ENCODE measurements at regions not wholly inside any gene's neighbourhood (a gene's known extent, or its start where the extent isn't known, plus 50 kb on each side); places are given as distances from the start of the nearest gene placed in this dataset.
"Not testable (repeated sequence)": the region's sequence is repeated elsewhere in the genome, so short reads cannot be mapped to it uniquely, and the experiment has no call there.

DNA sequence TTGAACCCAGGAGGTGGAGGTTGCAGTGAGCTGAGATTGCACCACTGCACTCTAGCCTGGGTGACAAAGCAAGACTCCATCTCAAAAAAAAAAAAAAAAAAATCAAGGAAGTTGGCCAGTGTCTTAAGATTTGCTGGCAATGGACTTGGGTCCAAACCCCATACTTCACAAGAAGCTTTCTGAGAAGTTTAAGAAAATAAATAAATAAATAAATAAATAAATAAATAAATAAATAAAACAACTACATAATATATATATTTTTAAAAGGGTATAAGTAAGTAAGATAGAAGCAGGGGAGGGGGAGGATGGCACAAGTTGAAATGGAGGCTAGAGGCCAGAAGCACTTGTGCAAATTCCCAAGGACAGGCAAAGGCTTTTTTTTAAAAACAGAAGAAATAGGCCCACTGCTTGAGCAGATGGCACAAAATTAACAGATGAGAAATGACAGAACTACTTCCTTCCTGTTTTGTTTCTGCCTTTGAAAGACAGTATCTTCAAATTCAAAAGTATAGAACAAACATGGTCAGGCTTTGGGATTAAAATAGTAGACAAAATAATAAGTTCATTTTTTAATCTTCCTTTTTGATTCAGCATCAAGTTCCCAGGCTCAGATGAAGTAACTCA, 287.7 kb downstream of the ALDH8A1 start:
- in situ Hi-C loops (cut with HindIII; ENCODE audit: low pct_ligation_motif_present, low sequenced_read_pairs), result no loop called here
- TF ChIP-seq, protein P1, sequence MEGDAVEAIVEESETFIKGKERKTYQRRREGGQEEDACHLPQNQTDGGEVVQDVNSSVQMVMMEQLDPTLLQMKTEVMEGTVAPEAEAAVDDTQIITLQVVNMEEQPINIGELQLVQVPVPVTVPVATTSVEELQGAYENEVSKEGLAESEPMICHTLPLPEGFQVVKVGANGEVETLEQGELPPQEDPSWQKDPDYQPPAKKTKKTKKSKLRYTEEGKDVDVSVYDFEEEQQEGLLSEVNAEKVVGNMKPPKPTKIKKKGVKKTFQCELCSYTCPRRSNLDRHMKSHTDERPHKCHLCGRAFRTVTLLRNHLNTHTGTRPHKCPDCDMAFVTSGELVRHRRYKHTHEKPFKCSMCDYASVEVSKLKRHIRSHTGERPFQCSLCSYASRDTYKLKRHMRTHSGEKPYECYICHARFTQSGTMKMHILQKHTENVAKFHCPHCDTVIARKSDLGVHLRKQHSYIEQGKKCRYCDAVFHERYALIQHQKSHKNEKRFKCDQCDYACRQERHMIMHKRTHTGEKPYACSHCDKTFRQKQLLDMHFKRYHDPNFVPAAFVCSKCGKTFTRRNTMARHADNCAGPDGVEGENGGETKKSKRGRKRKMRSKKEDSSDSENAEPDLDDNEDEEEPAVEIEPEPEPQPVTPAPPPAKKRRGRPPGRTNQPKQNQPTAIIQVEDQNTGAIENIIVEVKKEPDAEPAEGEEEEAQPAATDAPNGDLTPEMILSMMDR (IDR thresholded peaks at IDR 0.05; ENCODE audit: low read depth, low read length, missing control alignments), result no peak
- Histone ChIP-seq H3K4me3 (ENCODE audit: low read depth, low read length) (no peak overlapping the region), H3K27ac (no peak overlapping the region), H3K36me3 (replicated peaks) (no peaks in the 10 kb centered on the region), H3K27me3 (replicated peaks) (no peaks in the 10 kb centered on the region)
- DNase-seq, result no peak

DNA sequence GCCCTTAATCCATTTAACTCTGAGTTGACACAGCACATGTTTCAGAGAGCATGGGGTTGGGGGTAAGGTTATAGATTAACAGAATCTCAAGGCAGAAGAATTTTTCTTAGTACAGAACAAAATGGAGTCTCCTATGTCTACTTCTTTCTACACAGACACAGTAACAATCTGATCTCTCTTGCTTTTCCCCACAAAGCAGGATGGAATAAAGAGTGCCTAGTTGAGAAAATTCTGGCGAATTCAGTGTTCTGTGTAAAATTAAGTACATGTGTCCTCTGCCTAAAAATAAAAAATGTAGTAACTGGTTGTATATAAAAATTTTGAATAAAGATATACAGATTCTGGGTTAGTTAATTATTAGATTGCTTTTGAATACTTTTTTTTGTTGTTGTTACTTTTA, 290.0 kb downstream of the ALDH8A1 start:
- H3K4me3 ChIP-seq (ENCODE audit: low read depth, low read length); DNase-seq; H3K27ac ChIP-seq; in situ Hi-C loops (cut with HindIII; ENCODE audit: low pct_ligation_motif_present, low sequenced_read_pairs); H3K36me3 ChIP-seq (replicated peaks); H3K27me3 ChIP-seq (replicated peaks): not testable (repeated sequence)

DNA sequence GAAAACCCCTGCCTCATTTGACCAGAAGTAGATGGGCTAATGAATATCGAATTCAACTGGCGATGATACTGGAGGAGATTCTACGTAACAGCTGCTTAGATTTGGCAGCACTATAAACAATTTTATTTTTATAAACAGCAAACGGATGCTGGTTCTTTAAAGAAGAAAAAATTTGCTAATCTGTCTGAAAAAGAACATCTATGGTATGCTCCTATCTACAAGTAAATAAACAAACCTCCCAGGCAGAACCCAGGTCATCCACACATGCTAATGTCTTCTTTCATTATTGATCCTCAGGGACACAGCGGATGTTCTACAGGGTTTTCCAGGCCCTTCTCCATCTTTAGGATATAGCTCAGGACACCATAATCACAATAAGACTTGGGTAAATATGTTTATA, 291.3 kb downstream of the ALDH8A1 start:
- TF ChIP-seq, protein P1 (IDR thresholded peaks at IDR 0.05; ENCODE audit: low read depth, low read length, missing control alignments), result no peak
- no peaks in the 10 kb centered on the region for H3K36me3 ChIP-seq (replicated peaks)
- in situ Hi-C loops (cut with HindIII; ENCODE audit: low pct_ligation_motif_present, low sequenced_read_pairs), result no loop called here
- no peak overlapping the region for H3K27ac ChIP-seq
- H3K4me3 ChIP-seq (ENCODE audit: low read depth, low read length), result no peak overlapping the region
- no peaks in the 10 kb centered on the region for H3K27me3 ChIP-seq (replicated peaks)
- no peak for DNase-seq

DNA sequence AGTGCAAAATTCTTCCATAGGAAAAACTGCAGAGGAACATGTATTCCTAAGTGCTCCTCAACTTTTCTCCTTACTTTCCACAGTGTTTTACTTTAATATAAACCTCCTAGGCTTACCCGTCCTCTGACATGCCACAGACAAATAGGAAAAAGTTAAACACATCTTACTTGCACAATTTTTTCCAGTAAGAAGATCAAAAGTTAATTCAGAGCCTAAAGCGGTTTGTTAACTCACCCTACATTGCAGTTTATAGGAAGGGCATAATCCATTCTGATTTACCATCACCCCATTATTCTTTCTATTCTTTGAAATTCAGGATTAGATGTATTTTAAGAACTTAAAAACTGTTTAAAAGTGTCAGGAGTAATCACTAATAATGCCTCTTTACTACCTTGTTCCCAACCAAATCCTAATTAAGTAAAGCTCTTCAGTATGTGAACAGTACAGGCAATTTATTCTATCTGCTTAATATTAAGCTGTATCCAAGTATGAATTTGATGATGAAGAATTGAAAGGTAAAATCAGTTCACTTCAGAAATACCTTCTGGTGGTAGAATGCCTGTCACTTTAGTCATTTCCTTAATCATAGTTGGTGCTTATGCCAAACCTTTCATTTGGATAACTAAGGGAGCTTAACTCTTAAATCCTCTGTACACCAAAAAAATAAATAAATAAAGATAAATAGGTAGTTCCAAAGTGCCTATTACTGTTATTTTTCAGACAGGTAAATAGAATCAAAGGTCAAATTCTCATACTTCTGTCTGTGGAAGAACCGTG, 292.0 kb downstream of the ALDH8A1 start:
- in situ Hi-C loops (cut with HindIII; ENCODE audit: low pct_ligation_motif_present, low sequenced_read_pairs), result no loop called here
- TF ChIP-seq, protein P1 (IDR thresholded peaks at IDR 0.05; ENCODE audit: low read depth, low read length, missing control alignments), result no peak
- DNase-seq, result no peak
- Histone ChIP-seq H3K36me3 (replicated peaks) (no peaks in the 10 kb centered on the region), H3K27ac (no peak overlapping the region), H3K27me3 (replicated peaks) (no peaks in the 10 kb centered on the region), H3K4me3 (ENCODE audit: low read depth, low read length) (no peak overlapping the region)

DNA sequence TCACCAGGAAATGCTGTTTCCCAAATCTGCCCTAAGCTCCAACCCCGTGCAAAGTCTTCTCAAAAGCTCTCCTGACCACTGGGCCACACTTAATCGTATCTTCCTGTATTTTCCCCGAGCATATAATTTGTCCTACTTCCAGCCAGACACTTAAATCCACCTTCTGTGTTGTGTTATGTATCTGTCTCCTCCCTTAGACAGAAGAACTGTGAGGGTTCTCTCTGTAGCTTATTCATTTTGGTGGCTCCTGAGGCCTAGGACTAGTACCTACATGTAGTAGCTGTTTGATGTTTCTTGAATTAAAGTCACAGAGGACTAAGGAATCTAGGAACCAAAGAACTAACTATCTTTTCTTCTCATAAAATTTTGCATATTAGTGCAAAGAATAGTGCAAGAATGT, 292.6 kb downstream of the ALDH8A1 start:
- H3K4me3 ChIP-seq (ENCODE audit: low read depth, low read length), result no peak overlapping the region
- TF ChIP-seq, protein P1 (IDR thresholded peaks at IDR 0.05; ENCODE audit: low read depth, low read length, missing control alignments), result no peak
- H3K27ac ChIP-seq, result no peak overlapping the region
- in situ Hi-C loops (cut with HindIII; ENCODE audit: low pct_ligation_motif_present, low sequenced_read_pairs), result no loop called here
- no peak for DNase-seq
- no peaks in the 10 kb centered on the region for H3K36me3 ChIP-seq (replicated peaks)
- H3K27me3 ChIP-seq (replicated peaks), result no peaks in the 10 kb centered on the region

DNA sequence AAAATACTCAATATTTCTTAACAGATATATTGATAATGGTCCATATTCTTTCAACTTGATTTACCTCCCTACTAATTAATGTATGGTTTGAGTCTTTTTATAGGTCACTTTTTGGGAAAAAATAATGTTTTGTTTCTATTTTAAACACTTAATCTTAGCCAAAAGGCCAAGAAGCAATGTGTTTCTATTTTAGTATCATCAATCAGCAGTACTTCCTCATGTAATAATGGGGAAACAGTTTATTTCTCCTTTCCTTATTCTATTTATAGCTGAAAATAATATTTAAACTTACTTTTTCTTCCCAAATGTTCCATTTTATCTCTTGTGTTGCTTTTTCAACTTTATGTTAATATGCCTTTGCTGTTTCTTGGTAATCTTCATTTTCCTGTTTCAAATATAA, 295.1 kb downstream of the ALDH8A1 start:
- TF ChIP-seq, protein P1 (IDR thresholded peaks at IDR 0.05; ENCODE audit: low read depth, low read length, missing control alignments), result no peak
- in situ Hi-C loops (cut with HindIII; ENCODE audit: low pct_ligation_motif_present, low sequenced_read_pairs), result no loop called here
- no peaks in the 10 kb centered on the region for H3K27me3 ChIP-seq (replicated peaks)
- H3K4me3 ChIP-seq (ENCODE audit: low read depth, low read length), result no peak overlapping the region
- H3K27ac ChIP-seq, result no peak overlapping the region
- H3K36me3 ChIP-seq (replicated peaks), result no peaks in the 10 kb centered on the region
- no peak for DNase-seq
